Duodenal mucosa (tissue), 2 donors: ENCODE measurements at regions not wholly inside any gene's neighbourhood (a gene's known extent, or its start where the extent isn't known, plus 50 kb on each side); places are given as distances from the start of the nearest gene placed in this dataset.

Experiments
- H3K27ac ChIP-seq: one replicate; pipeline ENCODE4 v1.7.0; 2013; ENCODE audit warnings: low read depth, low read length
- H3K27me3 ChIP-seq, 2 donors: one replicate each; pipeline ENCODE4 v1.7.0; 2013; ENCODE audit warnings: low read length in 2 of 2, control low read depth in 1 of 2; ENCODE audit not compliant: insufficient read depth in 2 of 2, control insufficient read depth in 1 of 2
- H3K36me3 ChIP-seq, 2 donors: one replicate each; pipeline ENCODE4 v1.7.0; 2013; ENCODE audit warnings: low read length in 2 of 2, control low read depth in 1 of 2; ENCODE audit not compliant: insufficient read depth in 2 of 2, control insufficient read depth in 1 of 2
- H3K4me1 ChIP-seq, 2 donors: one replicate each; pipeline ENCODE4 v1.7.0; 2013; ENCODE audit warnings: low read length in 2 of 2, control low read depth in 1 of 2; ENCODE audit not compliant: insufficient read depth in 2 of 2, control insufficient read depth in 1 of 2
- H3K4me3 ChIP-seq, 2 donors: one replicate each; pipeline ENCODE4 v1.7.0; 2013; ENCODE audit warnings: low read length in 2 of 2, low read depth in 1 of 2
- H3K9ac ChIP-seq, 2 donors: one replicate each; pipeline ENCODE4 v1.7.0; 2013; ENCODE audit warnings: low read length in 2 of 2, low read depth in 1 of 2
- H3K9me3 ChIP-seq, 2 donors: one replicate each; pipeline ENCODE4 v1.7.0; 2013; ENCODE audit warnings: low read length in 2 of 2, control low read depth in 1 of 2; ENCODE audit not compliant: control insufficient read depth in 1 of 2

DNA sequence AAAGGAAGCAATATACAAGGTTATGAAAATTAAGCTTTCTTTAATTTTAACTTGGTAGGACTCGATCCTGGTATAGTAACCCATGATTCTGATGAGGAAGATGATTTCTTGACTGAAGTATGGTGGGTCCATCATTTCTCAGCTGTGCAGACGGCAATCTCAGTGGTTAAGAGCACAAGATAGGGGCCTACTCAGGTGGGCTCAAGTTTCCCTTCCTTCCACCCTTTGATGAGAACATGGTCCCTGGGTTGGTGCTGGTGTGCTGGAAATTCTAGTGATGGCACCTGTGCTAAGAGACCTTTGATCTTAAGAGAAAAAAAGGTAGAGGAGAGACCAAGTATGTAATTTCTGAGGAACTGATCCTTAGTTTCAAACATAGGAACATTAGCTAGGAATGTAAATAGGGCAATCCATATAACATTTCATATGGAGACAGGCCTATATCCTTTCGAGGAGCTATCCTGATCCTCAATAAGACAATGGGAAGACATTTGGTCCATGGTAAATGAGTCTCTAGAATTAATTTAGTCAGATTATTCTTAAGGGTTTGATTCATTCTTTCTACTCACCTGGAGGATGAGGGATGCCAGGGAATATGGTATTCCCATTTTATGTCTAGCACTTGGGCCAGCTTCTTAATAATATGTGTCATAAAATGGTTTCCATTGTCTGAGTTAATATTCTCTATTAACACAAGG, 104.5 kb upstream of the NECTIN3 start:
- H3K4me3 ChIP-seq: no peak overlapping the region
- H3K27me3 ChIP-seq: no peaks in the 10 kb centered on the region
- H3K36me3 ChIP-seq: no peaks in the 10 kb centered on the region
- peaks cover 0 to 16% of the 10 kb centered on the region in 2 donors for H3K9me3 ChIP-seq
- H3K4me1 ChIP-seq: no peaks in the 10 kb centered on the region
- H3K27ac ChIP-seq: no peak overlapping the region
- no peak overlapping the region for H3K9ac ChIP-seq

DNA sequence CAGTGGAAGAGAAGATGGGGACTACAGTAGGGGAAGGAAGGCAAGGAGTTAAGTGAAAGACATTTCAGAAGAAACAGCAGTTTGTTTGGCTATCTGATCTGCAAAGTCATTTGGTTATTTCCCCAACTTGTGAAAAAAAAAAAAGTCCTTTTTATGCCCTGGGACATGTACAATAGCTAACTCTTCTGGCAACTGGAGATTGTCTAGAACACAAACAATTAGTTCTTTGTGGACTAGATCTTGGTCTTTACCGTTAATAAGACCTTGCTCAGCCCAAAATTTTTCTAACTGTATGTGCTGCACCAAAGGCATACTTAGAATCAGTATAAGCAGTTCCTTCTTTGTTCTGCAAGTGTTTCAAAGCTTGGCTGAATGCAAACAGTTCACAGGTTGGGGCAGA, 103.5 kb upstream of the NECTIN3 start:
- H3K9me3 ChIP-seq: peaks cover 0 to 16% of the 10 kb centered on the region in 2 donors
- H3K36me3 ChIP-seq: no peaks in the 10 kb centered on the region
- H3K9ac ChIP-seq: no peak overlapping the region
- H3K27me3 ChIP-seq: no peaks in the 10 kb centered on the region
- H3K27ac ChIP-seq: no peak overlapping the region
- no peaks in the 10 kb centered on the region for H3K4me1 ChIP-seq
- no peak overlapping the region for H3K4me3 ChIP-seq

GRCh38 chr3:110969229-110970211, 102.1 kb upstream of the NECTIN3 start:
- no peaks in the 10 kb centered on the region for H3K4me1 ChIP-seq
- no peak overlapping the region for H3K27ac ChIP-seq
- H3K36me3 ChIP-seq: no peaks in the 10 kb centered on the region
- no peak overlapping the region for H3K4me3 ChIP-seq
- no peak overlapping the region for H3K9ac ChIP-seq
- peaks cover 0 to 16% of the 10 kb centered on the region in 2 donors for H3K9me3 ChIP-seq
- no peaks in the 10 kb centered on the region for H3K27me3 ChIP-seq

DNA sequence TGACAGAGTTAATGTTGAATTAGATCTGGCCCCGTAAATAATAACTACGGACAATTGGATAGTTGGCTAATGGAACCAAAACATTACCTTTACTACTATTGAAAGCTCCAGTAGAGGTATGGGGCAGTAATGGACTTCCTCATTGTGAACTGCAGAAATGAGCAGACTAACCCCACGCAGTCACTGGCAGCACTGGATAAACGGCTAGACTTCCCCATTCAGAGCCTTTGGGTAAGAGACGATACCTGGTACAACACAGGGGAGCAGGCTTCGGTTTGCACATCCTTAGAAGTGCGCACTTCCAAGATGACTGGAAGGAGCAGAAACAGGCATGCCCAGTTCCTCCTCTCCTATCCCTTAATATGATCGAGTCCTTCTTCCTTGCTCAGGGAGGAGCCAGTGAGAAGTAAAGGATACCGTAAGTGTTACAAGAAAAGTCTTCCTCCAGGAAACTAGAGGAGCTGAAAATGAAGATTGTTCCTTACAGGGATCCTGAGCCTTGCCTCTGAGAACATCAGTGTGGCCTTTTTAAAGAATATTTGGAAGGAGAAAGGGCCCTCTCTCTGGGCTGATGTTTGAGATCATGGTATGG, 100.5 kb upstream of the NECTIN3 start:
- H3K36me3 ChIP-seq: no peaks in the 10 kb centered on the region
- H3K9ac ChIP-seq: no peak overlapping the region
- no peaks in the 10 kb centered on the region for H3K27me3 ChIP-seq
- H3K27ac ChIP-seq: no peak overlapping the region
- H3K9me3 ChIP-seq: peaks cover 0 to 9% of the 10 kb centered on the region in 2 donors
- H3K4me3 ChIP-seq: no peak overlapping the region
- no peaks in the 10 kb centered on the region for H3K4me1 ChIP-seq

- no peak overlapping the region for H3K27ac ChIP-seq
- H3K36me3 ChIP-seq: no peaks in the 10 kb centered on the region
- no peak overlapping the region for H3K9ac ChIP-seq
- no peaks in the 10 kb centered on the region for H3K4me1 ChIP-seq
- peaks cover 0 to 9% of the 10 kb centered on the region in 2 donors for H3K9me3 ChIP-seq
- no peak overlapping the region for H3K4me3 ChIP-seq
- no peaks in the 10 kb centered on the region for H3K27me3 ChIP-seq
These were observed 98.2 kb upstream of the NECTIN3 start for GRCh38 chr3:110973263-110973895.

DNA sequence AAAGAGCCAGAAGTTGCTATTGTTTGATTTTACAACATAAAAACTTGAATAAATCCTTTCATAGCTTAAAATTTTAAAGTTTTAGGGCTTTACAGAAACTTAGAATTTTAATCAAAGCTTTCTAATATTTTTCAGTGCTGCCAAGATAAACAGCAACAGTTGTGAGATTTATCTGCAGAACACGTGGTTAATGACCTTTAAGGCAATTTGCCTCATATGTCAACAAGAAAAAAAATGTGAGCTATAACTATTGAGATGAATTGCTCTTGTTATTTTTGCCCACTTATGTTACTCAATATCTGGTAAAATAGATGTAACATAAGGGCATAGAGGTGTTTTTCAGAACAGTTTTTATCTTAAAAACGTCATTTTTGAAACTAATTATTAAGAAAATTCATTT, 96.7 kb upstream of the NECTIN3 start:
- H3K9me3 ChIP-seq: peaks cover 0 to 5% of the 10 kb centered on the region in 2 donors
- no peak overlapping the region for H3K4me3 ChIP-seq
- H3K4me1 ChIP-seq: no peaks in the 10 kb centered on the region
- no peak overlapping the region for H3K9ac ChIP-seq
- no peak overlapping the region for H3K27ac ChIP-seq
- H3K36me3 ChIP-seq: no peaks in the 10 kb centered on the region
- H3K27me3 ChIP-seq: no peaks in the 10 kb centered on the region

DNA sequence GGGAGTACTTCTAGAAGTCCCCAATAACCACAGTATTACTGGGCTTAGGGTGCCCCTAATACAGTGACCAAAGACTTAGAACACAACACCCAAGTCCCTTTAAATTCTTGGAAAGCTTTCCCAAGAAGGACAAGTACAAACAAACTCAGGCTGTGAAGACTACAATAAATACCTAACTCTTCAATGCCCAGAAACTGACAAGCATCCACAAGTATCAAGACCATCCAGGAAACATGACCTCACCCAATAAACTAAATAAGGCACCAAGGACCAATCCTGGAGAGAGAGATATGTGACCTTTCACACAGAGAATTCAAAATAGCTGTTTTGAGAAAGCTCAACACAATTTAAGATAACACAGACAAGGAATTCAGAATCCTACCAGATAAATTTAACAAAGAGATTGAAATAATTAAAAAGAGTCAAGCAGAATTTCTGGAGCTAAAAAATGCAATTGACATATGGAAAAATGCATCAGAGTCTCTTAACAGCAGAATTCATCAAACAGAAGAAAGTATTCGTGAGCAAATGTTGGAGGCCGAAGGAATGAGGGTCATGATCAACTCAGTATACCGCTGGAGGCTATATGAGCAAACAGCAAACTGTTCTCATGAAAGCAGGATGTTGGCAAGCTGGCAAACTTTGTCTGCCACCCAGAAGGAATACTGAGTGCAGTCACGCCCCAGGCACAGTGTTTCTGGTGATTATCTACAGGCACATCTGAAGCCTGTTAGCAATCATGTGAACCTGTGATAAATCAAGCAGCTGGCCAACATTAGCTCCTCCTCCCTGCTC, 87.0 kb upstream of the NECTIN3 start:
- H3K4me1 ChIP-seq: no peaks in the 10 kb centered on the region
- H3K9me3 ChIP-seq: peaks cover 0 to 5% of the 10 kb centered on the region in 2 donors
- H3K36me3 ChIP-seq: no peaks in the 10 kb centered on the region
- H3K27me3 ChIP-seq: no peaks in the 10 kb centered on the region
- H3K4me3 ChIP-seq: no peak overlapping the region
- no peak overlapping the region for H3K27ac ChIP-seq
- H3K9ac ChIP-seq: no peak overlapping the region

DNA sequence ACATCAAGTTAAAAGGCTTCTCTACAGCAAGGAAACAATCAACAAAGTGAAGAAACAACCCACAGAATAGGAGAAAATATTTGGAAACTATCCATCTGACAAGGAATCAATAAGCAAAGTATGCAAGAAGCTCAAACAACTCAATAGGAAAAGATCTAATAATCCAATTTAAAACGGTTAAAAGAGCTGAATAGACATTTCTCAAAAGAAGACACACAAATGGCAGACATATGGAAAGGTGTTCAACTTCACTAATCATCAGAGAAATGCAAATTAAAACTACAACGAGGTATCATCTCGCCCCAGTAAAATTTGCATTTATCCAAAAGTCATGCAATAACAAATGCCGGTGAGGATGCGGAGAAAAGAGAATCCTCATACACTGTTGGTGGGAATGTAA, 82.2 kb upstream of the NECTIN3 start:
- H3K36me3 ChIP-seq: no peaks in the 10 kb centered on the region
- H3K9me3 ChIP-seq: peaks cover 0 to 2% of the 10 kb centered on the region in 2 donors
- no peaks in the 10 kb centered on the region for H3K4me1 ChIP-seq
- H3K27me3 ChIP-seq: no peaks in the 10 kb centered on the region
- H3K4me3 ChIP-seq: no peak overlapping the region
- H3K9ac ChIP-seq: no peak overlapping the region
- no peak overlapping the region for H3K27ac ChIP-seq

GRCh38 chr3:110995461-110996231, 76.0 kb upstream of the NECTIN3 start:
- H3K27ac ChIP-seq: no peak overlapping the region
- H3K4me3 ChIP-seq: no peak overlapping the region
- no peaks in the 10 kb centered on the region for H3K4me1 ChIP-seq
- no peaks in the 10 kb centered on the region for H3K27me3 ChIP-seq
- H3K36me3 ChIP-seq: no peaks in the 10 kb centered on the region
- H3K9ac ChIP-seq: no peak overlapping the region
- H3K9me3 ChIP-seq: no peaks in the 10 kb centered on the region
